Peyer's patch (tissue), 4 donors: ENCODE measurements at regions not wholly inside any gene's neighbourhood (a gene's known extent, or its start where the extent isn't known, plus 50 kb on each side); places are given as distances from the start of the nearest gene placed in this dataset.

Source experiments
- POLR2A ChIP-seq, 2 donors: fragments of 450-650 bp; IDR thresholded peaks; one replicate each; pipeline ENCODE4 v1.5.1; 2017; ENCODE audit warnings: antibody characterized with exemption in 2 of 2, mild to moderate bottlenecking in 2 of 2, moderate library complexity in 2 of 2
- TF ChIP-seq, protein P1 (sequence below), 6 experiments: fragments of 450-650 bp in 4 of 6; fragments of 200-600 bp in 2 of 6; sonication (generic) in 1 of 6; IDR thresholded peaks; one replicate each; pipeline ENCODE4 v1.5.1; 2017 to 2019; ENCODE audit warnings: antibody characterized with exemption in 6 of 6, mild to moderate bottlenecking in 3 of 6, moderate library complexity in 1 of 6

- TF ChIP-seq POLR2A (IDR thresholded peaks at IDR 0.05): no peak
- TF ChIP-seq, protein P1, sequence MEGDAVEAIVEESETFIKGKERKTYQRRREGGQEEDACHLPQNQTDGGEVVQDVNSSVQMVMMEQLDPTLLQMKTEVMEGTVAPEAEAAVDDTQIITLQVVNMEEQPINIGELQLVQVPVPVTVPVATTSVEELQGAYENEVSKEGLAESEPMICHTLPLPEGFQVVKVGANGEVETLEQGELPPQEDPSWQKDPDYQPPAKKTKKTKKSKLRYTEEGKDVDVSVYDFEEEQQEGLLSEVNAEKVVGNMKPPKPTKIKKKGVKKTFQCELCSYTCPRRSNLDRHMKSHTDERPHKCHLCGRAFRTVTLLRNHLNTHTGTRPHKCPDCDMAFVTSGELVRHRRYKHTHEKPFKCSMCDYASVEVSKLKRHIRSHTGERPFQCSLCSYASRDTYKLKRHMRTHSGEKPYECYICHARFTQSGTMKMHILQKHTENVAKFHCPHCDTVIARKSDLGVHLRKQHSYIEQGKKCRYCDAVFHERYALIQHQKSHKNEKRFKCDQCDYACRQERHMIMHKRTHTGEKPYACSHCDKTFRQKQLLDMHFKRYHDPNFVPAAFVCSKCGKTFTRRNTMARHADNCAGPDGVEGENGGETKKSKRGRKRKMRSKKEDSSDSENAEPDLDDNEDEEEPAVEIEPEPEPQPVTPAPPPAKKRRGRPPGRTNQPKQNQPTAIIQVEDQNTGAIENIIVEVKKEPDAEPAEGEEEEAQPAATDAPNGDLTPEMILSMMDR (IDR thresholded peaks at IDR 0.05): no peak
These were observed 93.2 kb downstream of the DNAJB9 start for GRCh38 chr7:108662783-108663362.
